Activated T-cell treated with anti-CD3 and anti-CD28 coated beads, Interleukin-2, amount 50 U/mL, for 24 hours (primary cell): ENCODE measurements at regions not wholly inside any gene's neighbourhood (a gene's known extent, or its start where the extent isn't known, plus 50 kb on each side); places are given as distances from the start of the nearest gene placed in this dataset.

Experiments
- DNase-seq: peaks from one replicate; pipeline ENCODE4 v3.0.0-alpha.2; 2020
- H3K27ac Mint-ChIP-seq: 2 replicates; pipeline ENCODE4 v1.8.0; 2020; ENCODE audit warnings: mild to moderate bottlenecking, mixed read lengths
- H3K27me3 Mint-ChIP-seq: 2 replicates; pipeline ENCODE4 v1.8.0; 2020; ENCODE audit warnings: mixed read lengths
- H3K36me3 Mint-ChIP-seq: 2 replicates; pipeline ENCODE4 v1.8.0; 2020; ENCODE audit warnings: low read depth, mixed read lengths
- H3K4me1 Mint-ChIP-seq: 2 replicates; pipeline ENCODE4 v1.8.0; 2020; ENCODE audit warnings: low read depth, mixed read lengths
- H3K4me3 Mint-ChIP-seq: 2 replicates; pipeline ENCODE4 v1.8.0; 2020; ENCODE audit warnings: mild to moderate bottlenecking, moderate library complexity, mixed read lengths
- H3K9me3 Mint-ChIP-seq: 2 replicates; pipeline ENCODE4 v1.8.0; 2020; ENCODE audit warnings: mixed read lengths

DNA sequence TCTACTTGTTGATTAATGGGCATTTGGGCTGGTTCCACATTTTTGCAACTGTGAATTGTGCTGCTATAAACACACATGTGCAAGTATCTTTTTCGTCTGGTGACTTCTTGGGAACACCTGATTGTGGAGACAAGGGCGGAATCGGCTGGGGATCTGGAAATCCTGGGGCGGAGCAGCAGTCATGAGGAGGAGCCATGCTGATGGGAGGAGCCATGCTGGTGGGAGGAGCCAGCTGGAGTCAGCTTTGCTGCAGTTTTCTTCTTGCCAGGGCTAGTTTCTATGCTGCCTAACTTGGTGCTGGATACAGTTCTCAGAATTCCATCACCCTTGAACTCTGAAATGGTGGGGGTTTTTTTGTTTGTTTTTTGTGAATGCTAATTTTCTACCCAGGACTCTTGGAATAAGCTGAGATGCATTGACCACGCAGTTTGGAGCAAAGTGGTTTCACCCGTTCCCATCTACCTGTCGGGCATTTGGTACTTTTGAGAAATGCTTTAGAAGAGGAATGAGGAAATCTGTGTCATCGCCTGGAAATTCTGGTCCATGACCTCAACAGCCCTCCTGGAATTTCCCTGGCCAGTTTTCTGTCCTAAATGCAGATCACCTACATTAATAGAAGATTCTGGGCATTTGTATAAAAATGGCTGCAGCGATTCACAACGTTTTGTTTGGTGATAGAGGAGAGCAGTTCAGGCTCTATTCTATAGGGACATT is 217.4 kb upstream of the ZFHX3 start:
- Mint-ChIP-seq H3K4me1 (no peaks in the 10 kb centered on the region), H3K4me3 (no peak overlapping the region)

DNA sequence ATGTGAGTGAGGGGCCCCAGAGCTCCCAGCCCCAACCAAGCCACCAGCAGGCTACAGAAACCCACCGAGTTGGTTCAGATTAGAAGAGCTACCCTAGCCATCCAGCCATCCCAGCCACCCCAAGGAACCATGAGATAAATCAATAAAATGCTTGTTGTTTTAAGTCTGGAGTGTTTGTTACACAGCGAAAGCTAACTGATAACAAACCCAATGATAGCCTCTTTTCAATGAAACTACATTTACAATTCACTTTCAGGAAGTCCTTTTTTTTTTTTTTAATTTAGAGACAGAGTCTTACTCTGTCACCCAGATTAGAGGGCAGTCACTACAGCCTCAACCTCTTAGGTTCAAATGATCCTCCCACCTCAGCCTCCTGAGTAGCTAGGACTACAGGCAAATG is 215.0 kb upstream of the ZFHX3 start:
- Mint-ChIP-seq H3K27ac (no peak overlapping the region), H3K4me3 (no peak overlapping the region), H3K9me3 (peaks cover 18% of the 10 kb centered on the region), H3K36me3 (no peaks in the 10 kb centered on the region), H3K4me1 (no peaks in the 10 kb centered on the region), H3K27me3 (no peaks in the 10 kb centered on the region)
- DNase-seq: no peak

More for the DNA sequence above, 217.4 kb upstream of the ZFHX3 start:
- no peak overlapping the region for H3K27ac Mint-ChIP-seq
- H3K27me3 Mint-ChIP-seq: no peaks in the 10 kb centered on the region
- H3K36me3 Mint-ChIP-seq: no peaks in the 10 kb centered on the region
- no peak for DNase-seq
- peaks cover 18% of the 10 kb centered on the region for H3K9me3 Mint-ChIP-seq

DNA sequence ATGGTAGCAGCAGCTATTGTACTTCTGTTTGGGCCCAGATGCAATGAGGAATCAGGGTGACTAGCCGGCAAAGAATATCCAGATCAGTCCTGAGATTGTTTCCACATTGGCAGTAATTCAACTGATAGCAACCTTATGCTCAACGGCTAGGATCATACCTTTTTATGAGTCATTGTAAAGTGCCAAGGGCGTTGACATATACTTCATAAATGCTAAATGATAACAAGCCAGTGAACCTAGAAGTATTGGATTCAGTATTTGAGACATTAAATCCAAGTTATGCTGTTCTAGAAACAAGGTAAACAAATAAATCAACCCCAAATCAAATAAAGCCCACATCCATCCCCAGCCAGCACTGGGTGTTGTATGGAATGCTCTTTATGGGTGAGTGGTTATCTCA is 207.1 kb upstream of the ZFHX3 start:
- H3K9me3 Mint-ChIP-seq: no peaks in the 10 kb centered on the region
- H3K36me3 Mint-ChIP-seq: no peaks in the 10 kb centered on the region
- no peaks in the 10 kb centered on the region for H3K4me1 Mint-ChIP-seq
- no peak overlapping the region for H3K4me3 Mint-ChIP-seq
- H3K27me3 Mint-ChIP-seq: no peaks in the 10 kb centered on the region
- no peak for DNase-seq
- no peak overlapping the region for H3K27ac Mint-ChIP-seq

DNA sequence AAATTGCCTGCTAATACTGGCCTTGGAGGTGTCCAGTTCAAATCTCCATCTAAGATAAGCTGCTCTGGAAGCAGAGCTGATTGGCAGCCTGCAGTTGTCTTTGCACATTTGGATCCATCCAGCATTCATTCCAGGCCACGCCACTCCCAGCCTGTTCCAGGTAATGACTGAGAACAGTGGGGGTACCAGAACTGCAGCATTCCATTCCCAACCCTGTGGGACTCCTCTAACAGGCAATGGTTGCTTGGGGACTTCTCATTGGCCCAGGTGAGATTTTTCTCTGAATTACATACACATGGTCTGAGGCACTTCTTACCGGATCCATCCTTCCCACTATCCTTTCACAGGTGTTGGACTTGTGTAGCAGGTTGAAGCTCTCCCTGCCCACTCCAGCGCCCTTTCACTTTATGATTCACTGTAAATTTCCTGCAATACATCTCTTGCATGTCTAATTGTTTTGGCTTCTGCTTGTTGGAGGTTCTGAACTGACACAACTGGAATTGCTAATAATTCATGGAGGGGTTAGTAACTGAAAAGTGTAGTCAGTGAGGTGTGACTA is 206.1 kb upstream of the ZFHX3 start:
- no peaks in the 10 kb centered on the region for H3K36me3 Mint-ChIP-seq

GRCh38 chr16:73252446-73252845 is 204.5 kb upstream of the ZFHX3 start:
- Mint-ChIP-seq H3K4me1 (no peaks in the 10 kb centered on the region), H3K36me3 (no peaks in the 10 kb centered on the region), H3K4me3 (no peak overlapping the region), H3K9me3 (no peaks in the 10 kb centered on the region), H3K27me3 (no peaks in the 10 kb centered on the region), H3K27ac (no peak overlapping the region)
- DNase-seq: no peak

More for the DNA sequence above, 206.1 kb upstream of the ZFHX3 start:
- Mint-ChIP-seq H3K4me1 (no peaks in the 10 kb centered on the region), H3K27me3 (no peaks in the 10 kb centered on the region), H3K4me3 (no peak overlapping the region), H3K9me3 (no peaks in the 10 kb centered on the region), H3K27ac (no peak overlapping the region)
- DNase-seq: no peak

- H3K4me3 Mint-ChIP-seq: no peak overlapping the region
- H3K27me3 Mint-ChIP-seq: no peaks in the 10 kb centered on the region
- no peaks in the 10 kb centered on the region for H3K4me1 Mint-ChIP-seq
- no peaks in the 10 kb centered on the region for H3K36me3 Mint-ChIP-seq
- DNase-seq: no peak
- no peak overlapping the region for H3K27ac Mint-ChIP-seq
- no peaks in the 10 kb centered on the region for H3K9me3 Mint-ChIP-seq
Observed at GRCh38 chr16:73251608-73252007, 203.7 kb upstream of the ZFHX3 start.

DNA sequence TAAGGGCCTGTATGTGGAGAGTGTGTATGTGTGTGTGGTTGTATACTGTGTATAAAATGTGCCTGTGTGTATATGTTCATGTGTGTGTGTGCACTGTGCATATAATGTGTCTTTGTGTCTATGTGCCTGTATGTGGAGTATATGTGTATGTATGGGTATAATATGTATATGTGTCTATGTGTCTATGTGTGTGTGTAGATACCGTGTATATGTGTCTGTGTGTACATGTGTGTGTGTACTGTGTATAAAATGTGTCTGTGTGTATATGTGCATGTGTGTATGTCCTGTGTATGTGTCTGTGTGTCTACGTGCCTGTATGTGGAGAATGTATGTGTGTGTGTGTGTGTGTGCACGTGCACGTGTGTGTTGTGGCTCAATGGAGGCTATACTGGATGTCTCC is 200.4 kb upstream of the ZFHX3 start:
- Mint-ChIP-seq H3K36me3 (no peaks in the 10 kb centered on the region), H3K9me3 (no peaks in the 10 kb centered on the region), H3K27me3 (no peaks in the 10 kb centered on the region), H3K4me3 (no peak overlapping the region), H3K27ac (no peak overlapping the region), H3K4me1 (no peaks in the 10 kb centered on the region)
- no peak for DNase-seq

GRCh38 chr16:73240920-73241319 is 193.0 kb upstream of the ZFHX3 start:
- no peaks in the 10 kb centered on the region for H3K27me3 Mint-ChIP-seq
- H3K36me3 Mint-ChIP-seq: no peaks in the 10 kb centered on the region
- peaks cover 2% of the 10 kb centered on the region for H3K9me3 Mint-ChIP-seq
- H3K4me1 Mint-ChIP-seq: no peaks in the 10 kb centered on the region
- no peak for DNase-seq
- no peak overlapping the region for H3K27ac Mint-ChIP-seq
- H3K4me3 Mint-ChIP-seq: no peak overlapping the region

- Mint-ChIP-seq H3K27me3 (no peaks in the 10 kb centered on the region), H3K4me1 (no peaks in the 10 kb centered on the region), H3K9me3 (peaks cover 2% of the 10 kb centered on the region), H3K36me3 (no peaks in the 10 kb centered on the region), H3K27ac (no peak overlapping the region), H3K4me3 (no peak overlapping the region)
- DNase-seq: no peak
Observed at GRCh38 chr16:73237601-73238000, 189.7 kb upstream of the ZFHX3 start.

DNA sequence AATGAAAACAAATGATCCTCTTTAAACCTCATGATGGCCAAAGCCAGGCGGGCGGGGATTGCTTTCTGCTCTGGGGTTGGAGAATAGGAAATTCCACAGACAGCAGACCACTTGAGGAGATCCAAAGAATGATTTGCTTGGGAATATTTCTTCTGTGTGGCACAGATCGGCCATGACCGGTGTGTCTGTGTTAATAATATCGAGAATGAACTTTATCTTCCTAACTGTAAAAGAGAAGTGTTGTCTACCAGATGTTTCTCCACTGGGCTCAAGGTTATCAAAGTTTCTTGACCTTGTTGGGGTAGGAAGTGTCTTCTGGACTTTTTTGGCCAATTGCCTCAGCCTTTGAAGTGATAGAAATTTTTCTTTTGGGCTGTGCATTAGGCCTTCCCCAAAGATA is 186.6 kb upstream of the ZFHX3 start:
- Mint-ChIP-seq H3K27me3 (no peaks in the 10 kb centered on the region), H3K27ac (no peak overlapping the region), H3K9me3 (no peaks in the 10 kb centered on the region), H3K4me3 (no peak overlapping the region), H3K36me3 (no peaks in the 10 kb centered on the region), H3K4me1 (no peaks in the 10 kb centered on the region)
- no peak for DNase-seq

- no peak overlapping the region for H3K4me3 Mint-ChIP-seq
- no peak overlapping the region for H3K27ac Mint-ChIP-seq
- no peaks in the 10 kb centered on the region for H3K27me3 Mint-ChIP-seq
- no peaks in the 10 kb centered on the region for H3K4me1 Mint-ChIP-seq
- no peaks in the 10 kb centered on the region for H3K9me3 Mint-ChIP-seq
- H3K36me3 Mint-ChIP-seq: no peaks in the 10 kb centered on the region
- no peak for DNase-seq
Observed at GRCh38 chr16:73233846-73234424, 186.0 kb upstream of the ZFHX3 start.

GRCh38 chr16:73233329-73233765 is 185.4 kb upstream of the ZFHX3 start:
- H3K4me1 Mint-ChIP-seq: no peaks in the 10 kb centered on the region
- no peak for DNase-seq
- no peak overlapping the region for H3K27ac Mint-ChIP-seq
- H3K4me3 Mint-ChIP-seq: no peak overlapping the region
- H3K9me3 Mint-ChIP-seq: no peaks in the 10 kb centered on the region
- no peaks in the 10 kb centered on the region for H3K27me3 Mint-ChIP-seq
- no peaks in the 10 kb centered on the region for H3K36me3 Mint-ChIP-seq

- no peaks in the 10 kb centered on the region for H3K9me3 Mint-ChIP-seq
- no peaks in the 10 kb centered on the region for H3K27me3 Mint-ChIP-seq
- H3K36me3 Mint-ChIP-seq: no peaks in the 10 kb centered on the region
- no peak for DNase-seq
- H3K27ac Mint-ChIP-seq: no peak overlapping the region
- no peak overlapping the region for H3K4me3 Mint-ChIP-seq
- H3K4me1 Mint-ChIP-seq: no peaks in the 10 kb centered on the region
Observed at GRCh38 chr16:73232555-73233328, 184.8 kb upstream of the ZFHX3 start.

- DNase-seq: no peak
- H3K27ac Mint-ChIP-seq: no peak overlapping the region
- H3K27me3 Mint-ChIP-seq: no peaks in the 10 kb centered on the region
- no peak overlapping the region for H3K4me3 Mint-ChIP-seq
- H3K4me1 Mint-ChIP-seq: no peaks in the 10 kb centered on the region
- H3K36me3 Mint-ChIP-seq: no peaks in the 10 kb centered on the region
- no peaks in the 10 kb centered on the region for H3K9me3 Mint-ChIP-seq
Observed at GRCh38 chr16:73231944-73232554, 184.1 kb upstream of the ZFHX3 start.
